ENCODE measurements at regions not wholly inside any gene's neighbourhood (a gene's known extent, or its start where the extent isn't known, plus 50 kb on each side); places are given as distances from the start of the nearest gene placed in this dataset.

DNA sequence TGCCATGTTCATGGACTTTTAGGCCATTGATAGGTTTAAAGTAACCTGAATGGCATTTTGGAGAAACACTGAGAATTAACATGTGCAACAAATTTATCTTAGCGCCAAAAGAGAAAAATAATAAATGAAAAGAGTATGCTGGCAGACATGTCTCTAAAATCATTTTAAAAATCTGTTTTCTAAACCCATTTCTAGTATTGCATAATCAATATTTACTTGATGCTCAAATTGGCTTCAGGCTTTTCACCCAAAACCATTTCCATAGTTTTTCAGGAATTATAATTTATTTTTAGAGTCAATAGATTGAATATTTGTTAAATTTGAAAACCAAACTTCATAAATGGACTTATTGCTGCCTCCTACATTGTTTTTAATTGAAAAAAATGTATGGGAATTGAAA lies 423.0 kb downstream of the PLOD2 start:
- POLR2A ChIA-PET, result no interaction called here
- CTCF ChIA-PET, result no interaction called here
- TF ChIP-seq, protein P1, sequence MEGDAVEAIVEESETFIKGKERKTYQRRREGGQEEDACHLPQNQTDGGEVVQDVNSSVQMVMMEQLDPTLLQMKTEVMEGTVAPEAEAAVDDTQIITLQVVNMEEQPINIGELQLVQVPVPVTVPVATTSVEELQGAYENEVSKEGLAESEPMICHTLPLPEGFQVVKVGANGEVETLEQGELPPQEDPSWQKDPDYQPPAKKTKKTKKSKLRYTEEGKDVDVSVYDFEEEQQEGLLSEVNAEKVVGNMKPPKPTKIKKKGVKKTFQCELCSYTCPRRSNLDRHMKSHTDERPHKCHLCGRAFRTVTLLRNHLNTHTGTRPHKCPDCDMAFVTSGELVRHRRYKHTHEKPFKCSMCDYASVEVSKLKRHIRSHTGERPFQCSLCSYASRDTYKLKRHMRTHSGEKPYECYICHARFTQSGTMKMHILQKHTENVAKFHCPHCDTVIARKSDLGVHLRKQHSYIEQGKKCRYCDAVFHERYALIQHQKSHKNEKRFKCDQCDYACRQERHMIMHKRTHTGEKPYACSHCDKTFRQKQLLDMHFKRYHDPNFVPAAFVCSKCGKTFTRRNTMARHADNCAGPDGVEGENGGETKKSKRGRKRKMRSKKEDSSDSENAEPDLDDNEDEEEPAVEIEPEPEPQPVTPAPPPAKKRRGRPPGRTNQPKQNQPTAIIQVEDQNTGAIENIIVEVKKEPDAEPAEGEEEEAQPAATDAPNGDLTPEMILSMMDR (IDR thresholded peaks at IDR 0.05; ENCODE audit: unreplicated experiment), result no peak
- intact Hi-C loops (cut with micrococcal nuclease), result no loop called here
- BruUV-seq (replicated peaks), result no TSS peak
- DNase-seq (ENCODE audit: unreplicated experiment), result no peak
- H3K4me1 Mint-ChIP-seq (ENCODE audit: insufficient read depth, unreplicated experiment), result no peaks in the 10 kb centered on the region
- no peak overlapping the region for H3K27ac Mint-ChIP-seq (ENCODE audit: low read depth, unreplicated experiment)
- H3K36me3 Mint-ChIP-seq (ENCODE audit: insufficient read depth, unreplicated experiment), result no peaks in the 10 kb centered on the region
- no peaks in the 10 kb centered on the region for H3K9me3 Mint-ChIP-seq (ENCODE audit: unreplicated experiment)
- H3K4me3 Mint-ChIP-seq (ENCODE audit: unreplicated experiment), result no peak overlapping the region
- no peaks in the 10 kb centered on the region for H3K27me3 Mint-ChIP-seq (ENCODE audit: insufficient read depth, unreplicated experiment)

DNA sequence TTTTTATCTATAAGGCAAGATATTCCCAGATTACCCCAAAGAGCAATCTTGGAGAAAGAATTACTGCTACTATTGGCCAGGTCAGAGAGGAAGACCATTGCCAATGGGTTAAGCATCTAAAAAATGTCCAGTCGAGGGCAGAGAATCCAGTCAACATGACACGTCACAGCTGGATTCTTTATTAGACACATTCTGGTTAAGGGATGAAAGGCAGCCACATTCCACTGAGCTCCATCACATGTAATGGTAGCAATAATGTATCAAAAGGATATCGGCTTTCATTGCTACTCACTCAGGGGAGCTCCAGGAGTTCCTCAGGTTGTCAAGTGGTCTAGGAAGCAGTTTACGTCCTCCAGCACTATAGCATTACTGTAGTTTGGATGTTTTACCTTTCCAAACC lies 421.1 kb downstream of the PLOD2 start:
- H3K9me3 Mint-ChIP-seq (ENCODE audit: unreplicated experiment), result no peaks in the 10 kb centered on the region
- DNase-seq (ENCODE audit: unreplicated experiment), result no peak
- H3K36me3 Mint-ChIP-seq (ENCODE audit: insufficient read depth, unreplicated experiment), result no peaks in the 10 kb centered on the region
- POLR2A ChIA-PET, result no interaction called here
- no peak overlapping the region for H3K4me3 Mint-ChIP-seq (ENCODE audit: unreplicated experiment)
- CTCF ChIA-PET, result no interaction called here
- no peaks in the 10 kb centered on the region for H3K27me3 Mint-ChIP-seq (ENCODE audit: insufficient read depth, unreplicated experiment)
- TF ChIP-seq, protein P1 (IDR thresholded peaks at IDR 0.05; ENCODE audit: unreplicated experiment), result no peak
- no peak overlapping the region for H3K27ac Mint-ChIP-seq (ENCODE audit: low read depth, unreplicated experiment)
- intact Hi-C loops (cut with micrococcal nuclease), result no loop called here
- H3K4me1 Mint-ChIP-seq (ENCODE audit: insufficient read depth, unreplicated experiment), result no peaks in the 10 kb centered on the region
- no TSS peak for BruUV-seq (replicated peaks)

DNA sequence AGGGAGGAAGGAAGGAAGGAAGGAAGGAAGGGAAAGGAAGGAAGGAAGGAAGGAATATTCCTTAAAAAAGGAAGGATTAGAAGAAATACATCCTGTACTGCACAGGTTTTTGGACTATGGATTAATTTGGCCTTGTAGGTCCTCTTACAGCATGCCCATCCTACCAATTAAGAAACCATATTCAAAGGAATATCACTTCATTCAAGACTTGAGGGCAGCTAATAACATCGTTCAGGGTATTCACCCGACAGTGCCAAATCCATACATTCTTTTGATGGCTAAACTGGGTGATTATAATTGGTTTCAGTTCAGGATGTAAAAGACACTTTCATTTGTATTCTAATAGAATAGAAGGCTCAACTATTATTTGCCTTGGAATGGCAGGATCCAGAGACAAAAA lies 410.3 kb downstream of the PLOD2 start:
- TF ChIP-seq, protein P1 (IDR thresholded peaks at IDR 0.05; ENCODE audit: unreplicated experiment), result no peak
- H3K4me3 Mint-ChIP-seq (ENCODE audit: unreplicated experiment), result no peak overlapping the region
- H3K9me3 Mint-ChIP-seq (ENCODE audit: unreplicated experiment), result no peaks in the 10 kb centered on the region
- intact Hi-C loops (cut with micrococcal nuclease), result no loop called here
- CTCF ChIA-PET, result no interaction called here
- POLR2A ChIA-PET, result no interaction called here
- no peak overlapping the region for H3K27ac Mint-ChIP-seq (ENCODE audit: low read depth, unreplicated experiment)
- no peak for DNase-seq (ENCODE audit: unreplicated experiment)
- peaks cover 18% of the 10 kb centered on the region for H3K27me3 Mint-ChIP-seq (ENCODE audit: insufficient read depth, unreplicated experiment)
- no peaks in the 10 kb centered on the region for H3K36me3 Mint-ChIP-seq (ENCODE audit: insufficient read depth, unreplicated experiment)
- no peaks in the 10 kb centered on the region for H3K4me1 Mint-ChIP-seq (ENCODE audit: insufficient read depth, unreplicated experiment)
- BruUV-seq (replicated peaks), result no TSS peak

DNA sequence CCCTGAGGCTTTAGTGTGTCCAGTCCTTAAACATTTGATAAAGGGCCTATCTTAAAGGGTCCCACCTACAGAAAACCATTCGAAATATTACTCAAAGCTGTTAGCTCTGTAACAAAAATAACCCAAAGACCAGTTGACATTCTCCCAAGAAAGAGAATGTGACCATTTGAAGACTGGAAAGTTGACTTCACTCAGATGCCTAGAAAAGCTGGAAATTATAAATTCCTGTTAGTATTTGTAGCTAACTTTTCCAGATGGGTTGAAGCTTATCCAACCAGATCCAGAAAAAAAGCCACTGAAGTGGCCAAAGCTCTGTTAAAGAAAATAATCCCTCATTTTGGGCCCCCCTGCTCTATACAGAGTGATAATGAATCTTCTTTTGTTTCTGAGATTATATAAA lies 408.4 kb downstream of the PLOD2 start:
- no peaks in the 10 kb centered on the region for H3K4me1 Mint-ChIP-seq (ENCODE audit: insufficient read depth, unreplicated experiment)
- TF ChIP-seq, protein P1 (IDR thresholded peaks at IDR 0.05; ENCODE audit: unreplicated experiment), result no peak
- H3K4me3 Mint-ChIP-seq (ENCODE audit: unreplicated experiment), result no peak overlapping the region
- ChIA-PET POLR2A (no interaction called here), CTCF (no interaction called here)
- DNase-seq (ENCODE audit: unreplicated experiment), result no peak
- intact Hi-C loops (cut with micrococcal nuclease), result no loop called here
- H3K27me3 Mint-ChIP-seq (ENCODE audit: insufficient read depth, unreplicated experiment), result peaks cover 18% of the 10 kb centered on the region
- no TSS peak for BruUV-seq (replicated peaks)
- no peaks in the 10 kb centered on the region for H3K9me3 Mint-ChIP-seq (ENCODE audit: unreplicated experiment)
- H3K27ac Mint-ChIP-seq (ENCODE audit: low read depth, unreplicated experiment), result no peak overlapping the region
- no peaks in the 10 kb centered on the region for H3K36me3 Mint-ChIP-seq (ENCODE audit: insufficient read depth, unreplicated experiment)
